ENCODE measurements at regions not wholly inside any gene's neighbourhood (a gene's known extent, or its start where the extent isn't known, plus 50 kb on each side); places are given as distances from the start of the nearest gene placed in this dataset.

GRCh38 chr21:36554411-36555157 lies 74.7 kb upstream of the CLDN14 start:
- no peak for ATAC-seq
- DNase-seq (ENCODE audit: low spot score), result no peak

GRCh38 chr21:36555199-36555800 lies 75.4 kb upstream of the CLDN14 start:
- DNase-seq (ENCODE audit: low spot score) (no peak), ATAC-seq (no peak)

DNA sequence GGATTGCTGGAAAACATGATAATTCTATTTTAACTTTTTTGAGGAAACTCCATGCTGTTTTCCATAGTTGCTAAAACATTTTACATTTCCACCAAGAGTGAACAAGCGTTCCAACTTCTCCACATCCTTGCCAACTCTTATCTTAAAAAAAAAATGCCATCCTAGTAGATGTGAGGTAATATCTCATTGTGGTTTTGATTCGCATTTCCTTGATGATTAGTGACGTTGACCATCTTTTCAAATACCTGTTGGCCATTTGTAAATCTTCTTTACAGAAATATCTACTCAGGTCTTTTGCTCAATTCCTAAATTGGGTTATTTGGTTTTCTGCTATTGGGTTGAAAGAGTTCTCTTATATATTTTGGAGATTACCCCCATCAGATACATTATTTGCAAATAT lies 77.4 kb upstream of the CLDN14 start:
- ATAC-seq (no peak), DNase-seq (ENCODE audit: low spot score) (no peak)

DNA sequence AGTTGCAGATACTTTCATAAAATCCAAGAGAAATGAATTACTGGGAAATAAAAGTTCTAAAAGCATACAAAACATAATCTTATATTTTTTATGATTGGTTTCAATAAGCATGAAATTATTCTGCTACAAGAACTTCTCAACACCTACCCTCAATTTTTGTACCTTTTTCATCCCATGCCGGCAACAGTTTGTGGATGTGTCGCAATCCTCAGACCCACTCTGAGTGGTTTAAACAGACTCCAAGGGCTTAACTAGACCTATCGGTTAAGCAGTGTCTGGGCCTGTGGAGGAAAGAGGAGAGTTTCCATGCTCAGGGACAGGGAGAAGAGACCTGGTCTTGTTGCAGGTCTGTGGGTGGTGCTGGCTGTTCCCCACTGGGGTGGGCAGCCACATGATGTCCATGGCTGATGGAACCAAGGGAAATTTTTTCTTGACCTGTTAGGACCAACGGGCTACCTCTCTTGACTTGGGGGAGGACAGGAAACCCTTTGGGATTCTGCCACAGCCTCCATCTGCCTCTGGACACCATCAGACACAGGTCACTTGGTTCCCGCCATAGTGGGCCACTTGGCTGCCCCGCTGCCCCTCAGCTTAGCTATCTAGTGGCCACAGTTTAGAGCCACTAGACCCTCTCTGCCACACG lies 81.1 kb upstream of the CLDN14 start:
- ATAC-seq, result no peak
- DNase-seq (ENCODE audit: low spot score), result no peak

DNA sequence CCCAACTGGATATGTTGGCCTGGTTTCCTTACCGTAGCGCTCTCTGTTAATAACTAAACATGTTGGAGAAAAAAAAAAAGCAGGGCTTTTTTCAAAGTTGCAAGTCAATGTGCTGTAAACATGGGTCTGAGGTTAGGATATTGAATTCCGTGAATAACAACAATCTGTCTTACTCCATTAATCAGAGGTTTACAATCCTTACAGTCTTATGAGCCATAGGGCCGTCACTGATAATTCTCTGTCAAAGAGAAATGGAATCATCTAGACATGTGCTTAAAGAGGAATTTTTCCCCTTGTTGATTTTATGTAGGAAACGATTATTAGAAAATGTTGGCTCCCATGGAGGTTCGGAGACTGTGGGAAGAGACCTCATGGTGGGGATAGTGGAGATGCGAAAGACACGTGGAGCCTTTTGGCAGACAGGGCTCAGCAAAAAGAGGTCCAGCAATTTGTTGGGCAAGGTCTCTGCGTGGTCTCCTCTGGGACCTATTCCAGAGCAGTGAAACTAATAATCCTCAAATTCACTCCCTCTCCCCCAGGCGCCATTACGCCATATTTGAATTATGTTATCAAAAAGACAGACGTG lies 83.5 kb upstream of the CLDN14 start:
- DNase-seq (ENCODE audit: low spot score) (no peak), ATAC-seq (no peak)

GRCh38 chr21:36564647-36565046 lies 84.7 kb upstream of the CLDN14 start:
- ATAC-seq, result no peak
- DNase-seq (ENCODE audit: low spot score), result no peak

DNA sequence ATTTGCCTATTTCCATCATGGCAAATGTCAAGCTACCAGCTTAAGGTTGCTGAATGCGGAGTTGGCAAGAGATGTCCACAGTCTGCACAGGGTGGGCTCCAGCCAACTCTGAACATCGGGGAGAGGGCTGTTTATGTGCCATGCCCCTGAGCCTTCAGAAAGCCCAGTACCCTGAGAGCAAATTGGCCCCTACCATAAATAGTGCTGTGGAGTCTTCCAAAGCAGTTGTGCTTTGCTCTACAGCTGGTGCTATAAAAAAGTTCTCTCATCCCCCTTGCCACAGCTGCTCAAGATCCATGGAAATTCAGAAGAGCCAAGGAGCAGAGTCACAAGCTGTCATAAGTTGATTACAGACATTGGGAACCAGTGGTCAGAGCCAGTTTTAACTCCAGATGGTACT lies 85.6 kb upstream of the CLDN14 start:
- DNase-seq (ENCODE audit: low spot score), result no peak
- no peak for ATAC-seq

- ATAC-seq, result no peak
- no peak for DNase-seq (ENCODE audit: low spot score)
Observed at GRCh38 chr21:36566644-36567043, 86.7 kb upstream of the CLDN14 start.

DNA sequence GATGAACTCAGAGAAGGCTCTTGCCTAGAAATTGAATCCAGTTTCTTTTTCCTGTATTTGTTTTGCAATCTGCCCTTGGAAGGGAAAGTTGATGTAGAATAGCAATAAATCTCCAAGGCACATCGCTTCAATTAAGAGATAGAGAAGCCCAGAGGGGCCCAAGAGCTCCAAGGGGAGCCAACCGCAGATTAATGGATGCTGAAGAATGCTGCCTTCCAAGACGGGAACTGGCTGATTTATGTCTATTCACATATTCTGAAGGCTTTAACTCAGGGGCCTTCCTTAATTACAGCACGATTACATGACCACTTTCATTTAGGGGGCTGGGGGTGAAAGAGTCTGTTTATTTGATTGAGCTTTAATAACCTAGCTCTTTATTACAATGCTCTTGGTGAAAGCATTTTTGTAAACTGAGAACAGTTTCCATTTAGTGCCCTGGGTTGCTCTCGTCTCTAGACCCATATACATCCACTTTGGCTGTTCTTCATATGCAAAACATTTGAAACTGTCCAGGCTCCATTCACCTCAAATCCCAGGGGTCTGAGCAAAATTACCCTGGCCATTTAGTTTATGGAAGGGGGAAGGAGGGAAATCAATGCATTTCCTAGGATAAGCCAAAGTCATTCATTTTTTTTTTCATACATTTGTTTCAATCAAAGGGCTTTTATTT lies 87.4 kb upstream of the CLDN14 start:
- no peak for ATAC-seq
- no peak for DNase-seq (ENCODE audit: low spot score)

DNA sequence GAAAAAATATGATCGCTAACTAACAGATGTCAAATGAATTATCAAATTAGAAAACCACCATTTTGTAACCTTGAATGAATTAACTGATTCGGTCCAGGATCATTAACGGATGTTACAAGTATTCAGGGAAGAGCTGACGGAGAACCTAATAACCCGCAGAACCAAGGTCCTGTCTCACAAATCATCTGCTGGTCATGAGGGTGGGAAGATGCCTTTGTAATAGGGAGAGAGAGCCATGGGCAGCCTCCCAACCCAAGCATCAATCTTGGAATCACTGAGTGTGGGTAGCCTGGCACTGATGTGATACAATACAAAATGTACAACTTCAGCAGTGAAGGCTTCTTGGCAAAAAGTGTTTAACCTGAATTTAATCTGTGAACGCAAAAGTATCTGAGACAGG lies 89.6 kb upstream of the CLDN14 start:
- ATAC-seq (no peak), DNase-seq (ENCODE audit: low spot score) (no peak)

DNA sequence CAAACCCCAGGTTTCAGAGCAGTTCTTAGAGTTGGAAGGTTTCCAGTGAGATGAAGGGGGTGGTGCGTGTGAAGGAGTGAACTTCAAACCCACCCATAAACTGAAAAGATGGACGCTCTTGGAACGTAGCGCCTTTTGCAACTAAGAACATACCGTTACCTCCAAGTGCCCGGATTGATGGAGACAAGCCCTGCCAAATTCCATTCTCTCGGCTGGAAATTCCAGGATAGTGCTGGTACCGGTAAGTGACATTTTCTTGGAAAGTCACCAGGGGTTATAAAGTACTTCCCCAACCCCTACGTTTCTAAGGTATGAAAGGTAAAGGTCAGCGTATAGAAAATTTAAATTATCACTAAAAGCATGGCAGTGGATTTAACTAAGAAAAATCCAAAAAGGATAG lies 91.6 kb upstream of the CLDN14 start:
- DNase-seq (ENCODE audit: low spot score) (no peak), ATAC-seq (no peak)

GRCh38 chr21:36572039-36572438 lies 92.1 kb upstream of the CLDN14 start:
- DNase-seq (ENCODE audit: low spot score) (no peak), ATAC-seq (no peak)

DNA sequence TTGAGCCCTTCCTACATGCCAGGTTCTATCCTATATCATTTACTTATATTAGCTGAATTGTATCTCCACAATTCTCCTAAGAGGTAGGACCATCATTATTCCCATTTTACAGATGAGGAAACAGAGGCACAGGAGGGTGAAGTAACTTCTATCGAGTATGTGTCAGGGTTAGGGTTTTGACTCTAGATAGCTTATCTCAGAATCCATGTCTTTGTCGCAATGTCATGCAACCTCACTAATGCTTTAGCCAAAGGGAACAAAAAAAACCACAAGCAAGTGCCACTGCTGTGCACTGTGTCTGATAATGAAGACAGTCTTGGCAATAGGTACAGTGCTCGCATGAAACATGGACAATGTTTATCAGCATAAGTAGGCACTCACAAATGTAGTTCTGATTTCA lies 95.4 kb upstream of the CLDN14 start:
- DNase-seq (ENCODE audit: low spot score) (no peak), ATAC-seq (no peak)

DNA sequence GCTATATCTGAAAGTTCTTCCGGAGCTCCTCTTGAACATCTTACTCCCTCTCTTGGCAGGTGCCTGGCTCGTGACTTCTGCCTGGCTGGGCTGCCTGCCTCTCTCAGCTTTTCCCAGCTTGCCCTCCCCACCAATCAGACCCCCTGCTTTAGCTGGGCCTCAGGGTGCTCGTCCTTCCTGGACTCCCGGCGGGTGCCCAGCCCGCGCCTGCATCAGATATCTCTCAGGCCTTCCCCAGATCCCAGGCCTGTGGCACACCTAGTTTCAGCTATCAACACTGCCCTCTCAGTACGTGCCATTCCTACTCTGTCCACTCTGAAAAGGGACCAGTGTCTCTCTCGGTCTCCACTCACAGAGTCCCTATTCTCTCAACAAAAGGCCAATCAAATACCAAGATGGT lies 96.5 kb upstream of the CLDN14 start:
- DNase-seq (ENCODE audit: low spot score), result no peak
- no peak for ATAC-seq

GRCh38 chr21:36579898-36580297 lies 100.0 kb upstream of the CLDN14 start:
- ATAC-seq (no peak), DNase-seq (ENCODE audit: low spot score) (no peak)

GRCh38 chr21:36582271-36582670 lies 102.3 kb upstream of the CLDN14 start:
- no peak for DNase-seq (ENCODE audit: low spot score)
- ATAC-seq, result no peak

DNA sequence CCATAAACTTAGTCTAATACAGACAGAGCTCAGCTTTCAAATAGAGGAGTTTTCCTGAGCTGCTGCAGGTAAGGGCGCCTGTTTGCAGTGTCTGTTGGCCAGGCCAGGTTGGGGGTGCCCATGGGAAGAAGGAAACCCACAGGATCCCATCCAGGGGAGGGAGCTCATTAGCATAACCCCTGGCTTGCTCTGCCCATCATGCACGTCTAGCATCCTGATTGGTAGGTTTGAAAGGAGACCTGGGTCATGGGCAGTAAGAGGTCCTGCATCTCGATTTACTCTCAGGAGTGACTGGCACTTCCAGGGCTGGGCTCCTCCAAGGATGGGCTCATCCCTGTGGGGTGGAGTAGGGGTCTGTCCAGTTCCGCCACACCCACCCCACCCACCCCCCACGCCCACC lies 103.7 kb upstream of the CLDN14 start:
- ATAC-seq (no peak), DNase-seq (ENCODE audit: low spot score) (no peak)

- no peak for ATAC-seq
- no peak for DNase-seq (ENCODE audit: low spot score)
Observed at GRCh38 chr21:36584980-36585940, 105.3 kb upstream of the CLDN14 start.

- no peak for DNase-seq (ENCODE audit: low spot score)
- no peak for ATAC-seq
Observed at GRCh38 chr21:36587388-36587787, 107.5 kb upstream of the CLDN14 start.

- DNase-seq (ENCODE audit: low spot score) (peak; percentile 84), ATAC-seq (peak; percentile 99)
Observed at GRCh38 chr21:36589352-36589971, 109.5 kb upstream of the SIM2 start.
